CD4-positive, alpha-beta T cell treated with Interleukin-4 for 1 hour (primary cell): ENCODE measurements at regions not wholly inside any gene's neighbourhood (a gene's known extent, or its start where the extent isn't known, plus 50 kb on each side); places are given as distances from the start of the nearest gene placed in this dataset.

Source experiments
- DNase-seq, 2 donors: peaks; one replicate each; pipeline ENCODE4 v3.0.0-alpha.2; 2020 to 2022

GRCh38 chr2:51243892-51244535 lies 212.1 kb upstream of the NRXN1 start:
- no peak for DNase-seq

GRCh38 chr2:51237626-51238271 lies 205.8 kb upstream of the NRXN1 start:
- no peak for DNase-seq

GRCh38 chr2:51232027-51232426 lies 200.1 kb upstream of the NRXN1 start:
- no peak for DNase-seq

GRCh38 chr2:51231071-51231470 lies 199.1 kb upstream of the NRXN1 start:
- no peak for DNase-seq

- DNase-seq, result no peak
Observed at GRCh38 chr2:51225377-51225776, 193.4 kb upstream of the NRXN1 start.

GRCh38 chr2:51224790-51225189 lies 192.9 kb upstream of the NRXN1 start:
- no peak for DNase-seq

GRCh38 chr2:51222106-51222505 lies 190.2 kb upstream of the NRXN1 start:
- no peak for DNase-seq

GRCh38 chr2:51220606-51221005 lies 188.7 kb upstream of the NRXN1 start:
- no peak for DNase-seq

GRCh38 chr2:51220080-51220479 lies 188.1 kb upstream of the NRXN1 start:
- DNase-seq, result no peak

- DNase-seq, result no peak
Observed at GRCh38 chr2:51219468-51219867, 187.5 kb upstream of the NRXN1 start.

GRCh38 chr2:51218047-51218446 lies 186.1 kb upstream of the NRXN1 start:
- no peak for DNase-seq

- DNase-seq, result no peak
Observed at GRCh38 chr2:51213826-51214225, 181.9 kb upstream of the NRXN1 start.

GRCh38 chr2:51212374-51212773 lies 180.4 kb upstream of the NRXN1 start:
- no peak for DNase-seq

- no peak for DNase-seq
Observed at GRCh38 chr2:51208521-51208920, 176.6 kb upstream of the NRXN1 start.

GRCh38 chr2:51201295-51201694 lies 169.4 kb upstream of the NRXN1 start:
- no peak for DNase-seq

GRCh38 chr2:51194656-51195055 lies 162.7 kb upstream of the NRXN1 start:
- no peak for DNase-seq

- DNase-seq, result no peak
Observed at GRCh38 chr2:51170273-51170672, 138.3 kb upstream of the NRXN1 start.

- no peak for DNase-seq
Observed at GRCh38 chr2:51165534-51166260, 133.8 kb upstream of the NRXN1 start.

GRCh38 chr2:51158251-51158650 lies 126.3 kb upstream of the NRXN1 start:
- no peak for DNase-seq

- DNase-seq, result no peak
Observed at GRCh38 chr2:51153236-51153635, 121.3 kb upstream of the NRXN1 start.

GRCh38 chr2:51151490-51152140 lies 119.7 kb upstream of the NRXN1 start:
- DNase-seq, result no peak

- DNase-seq, result no peak
Observed at GRCh38 chr2:51149725-51150124, 117.8 kb upstream of the NRXN1 start.

GRCh38 chr2:51145761-51146160 lies 113.8 kb upstream of the NRXN1 start:
- no peak for DNase-seq
